Stimulated activated naive CD4-positive, alpha-beta T cell (primary cell): ENCODE measurements at regions not wholly inside any gene's neighbourhood (a gene's known extent, or its start where the extent isn't known, plus 50 kb on each side); places are given as distances from the start of the nearest gene placed in this dataset.
"Not testable (repeated sequence)": the region's sequence is repeated elsewhere in the genome, so short reads cannot be mapped to it uniquely, and the experiment has no call there.

Experiments
- DNase-seq, 6 experiments: peaks; one replicate each; lab custom pipeline; 2025; lab: John Stamatoyannopoulos, UW

DNA sequence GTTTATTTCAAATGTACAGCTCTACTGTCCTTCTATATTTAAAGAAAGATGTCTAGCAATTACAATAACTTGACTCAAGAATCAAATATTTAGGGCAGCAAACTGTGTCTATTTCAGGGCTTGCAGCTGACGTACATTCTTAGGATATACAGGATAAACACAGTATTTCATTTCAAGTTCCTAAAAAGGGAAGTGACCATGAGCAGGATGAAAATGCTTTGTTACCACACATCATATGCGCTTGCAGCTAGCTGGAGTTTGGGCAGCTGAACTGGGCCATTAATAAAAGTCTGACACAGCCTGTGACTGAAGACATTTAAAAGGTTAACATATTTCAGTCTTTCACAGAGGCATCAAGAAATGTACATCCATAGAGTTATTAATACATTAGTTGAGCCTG is 264.6 kb upstream of the TRIB2 start:
- DNase-seq = no peak

DNA sequence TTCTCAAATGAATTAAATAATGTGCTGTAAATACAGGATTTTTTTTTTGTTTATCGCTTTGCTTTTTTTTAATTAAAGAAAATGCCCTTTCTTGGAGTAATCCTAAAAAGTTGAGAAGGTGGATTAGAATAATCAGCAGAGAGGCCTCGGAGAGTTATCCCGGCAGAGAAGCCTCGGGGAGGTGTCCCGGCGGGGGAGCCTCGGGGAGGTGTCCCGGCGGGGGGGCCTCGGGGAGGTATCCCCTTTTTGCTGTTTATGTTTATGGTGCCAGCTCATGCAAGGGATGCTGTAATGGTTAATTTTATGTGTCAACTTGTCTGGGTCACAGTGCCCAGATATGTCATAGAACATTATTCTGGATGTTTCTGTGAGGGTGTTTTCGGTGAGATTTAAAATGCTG is 263.0 kb upstream of the TRIB2 start:
- DNase-seq = no peak

DNA sequence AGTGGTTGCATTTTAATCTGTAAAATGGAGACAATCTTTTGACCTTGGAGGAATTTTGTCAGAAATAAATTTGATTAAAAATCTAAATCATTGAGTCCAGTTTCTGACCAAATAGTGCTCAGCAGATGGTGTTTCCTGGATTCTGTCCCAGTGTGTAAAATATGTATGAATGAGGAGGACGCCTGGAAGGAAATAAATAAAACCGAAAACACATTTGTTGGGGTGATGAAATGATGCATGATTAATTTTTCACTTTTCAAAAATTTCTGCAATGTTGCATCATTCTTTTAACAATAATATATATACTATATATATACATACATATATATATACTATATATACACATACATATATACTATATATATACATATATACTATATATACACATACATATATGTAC is 261.1 kb upstream of the TRIB2 start:
- no peak for DNase-seq

DNA sequence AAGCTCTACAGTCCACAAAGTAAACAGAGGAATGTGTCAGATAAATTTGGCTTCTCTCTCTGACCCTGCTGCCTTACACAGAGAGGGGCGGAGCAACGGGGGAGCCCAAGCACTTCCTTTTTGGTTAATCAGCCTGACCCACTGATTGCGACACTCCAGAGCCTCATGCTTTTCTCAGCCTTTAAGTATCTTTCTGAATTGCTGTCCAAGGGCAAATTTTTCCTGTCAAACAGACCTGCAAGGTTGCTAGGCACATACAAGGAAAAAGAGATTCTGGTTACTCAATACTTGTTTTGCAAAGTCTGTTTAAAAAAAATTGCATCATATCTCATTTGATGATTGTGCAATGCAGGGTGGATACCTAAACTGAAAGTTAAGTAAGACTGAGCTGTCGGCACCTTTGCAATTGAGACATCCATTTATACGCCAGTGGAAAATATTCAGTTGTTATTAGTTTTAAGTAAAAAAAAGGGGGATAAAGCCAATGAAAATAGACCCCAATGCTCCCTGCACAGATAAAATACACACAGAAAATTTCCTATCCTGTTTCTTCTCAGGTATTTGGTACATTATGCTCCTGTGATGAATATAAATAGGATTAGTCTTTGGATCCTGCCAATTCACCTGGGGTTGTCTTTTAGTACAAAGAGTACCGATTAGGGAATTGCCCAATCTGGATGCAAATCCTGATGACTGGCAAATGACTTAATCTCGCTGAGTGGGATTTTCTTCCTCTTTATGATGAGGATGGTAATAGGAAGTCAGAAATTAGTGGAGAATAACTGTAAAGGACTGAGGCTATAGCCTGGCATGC is 260.2 kb upstream of the TRIB2 start:
- DNase-seq = peak in 3 of 6 experiments; percentile 40 to 54 (median 43)

DNA sequence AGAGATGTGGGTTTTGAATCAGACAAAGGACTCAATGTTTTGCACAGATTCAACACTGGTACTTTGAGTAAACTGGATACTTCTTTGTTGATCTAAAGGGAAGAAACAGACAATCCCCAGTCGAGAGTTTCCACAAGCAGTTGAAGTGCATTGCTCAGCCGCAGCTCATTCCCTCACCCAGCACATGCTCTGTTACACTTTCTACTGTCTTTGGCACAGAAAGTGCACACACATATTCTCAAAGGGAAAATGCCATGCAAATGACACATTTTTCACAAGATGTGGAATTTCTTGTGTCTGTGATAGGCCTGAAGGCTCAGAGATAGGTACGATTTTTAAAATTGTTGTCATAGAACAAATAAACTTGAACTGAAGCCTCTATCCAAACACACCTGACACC is 258.9 kb upstream of the TRIB2 start:
- no peak for DNase-seq

DNA sequence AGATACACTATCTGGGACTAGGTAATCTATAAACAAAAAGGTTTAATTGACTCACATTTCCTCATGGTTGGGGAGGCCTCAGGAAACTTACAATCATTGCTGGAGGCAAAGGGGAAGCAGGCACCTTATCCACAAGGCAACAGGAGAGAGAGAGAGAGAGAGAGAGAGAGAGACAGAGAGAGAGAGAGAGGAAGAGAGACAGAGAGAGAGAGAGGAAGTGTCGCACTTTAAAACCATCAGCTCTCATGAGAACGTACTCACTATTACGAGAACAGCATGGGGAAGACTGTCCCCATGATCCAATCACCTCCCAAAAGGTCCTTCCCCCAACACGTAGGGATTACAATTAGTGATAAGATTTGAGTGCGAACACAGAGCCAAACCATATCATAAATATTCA is 253.5 kb upstream of the TRIB2 start:
- no peak for DNase-seq

DNA sequence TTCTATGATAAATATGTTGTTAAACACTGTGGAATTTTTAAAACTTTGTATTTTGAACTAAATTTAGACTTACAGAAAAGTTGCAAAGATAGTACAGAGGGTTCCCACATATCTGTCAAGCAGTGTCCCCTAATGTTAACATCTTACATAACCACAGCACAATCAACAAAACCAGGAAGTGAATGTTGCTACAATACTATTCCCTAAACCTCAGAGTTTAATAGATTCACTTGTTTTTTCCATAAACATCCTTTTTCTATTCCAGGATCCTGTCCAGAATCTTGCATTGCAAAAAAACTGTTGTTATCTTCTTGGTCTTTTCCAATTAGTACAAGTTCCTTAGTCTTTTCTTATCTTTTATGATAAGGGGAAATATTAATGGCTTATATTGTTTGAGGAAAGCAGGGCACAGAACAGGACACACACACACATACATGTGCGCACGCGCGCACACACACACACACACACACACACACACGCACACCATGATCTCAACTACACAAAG is 251.1 kb upstream of the TRIB2 start:
- no peak for DNase-seq

DNA sequence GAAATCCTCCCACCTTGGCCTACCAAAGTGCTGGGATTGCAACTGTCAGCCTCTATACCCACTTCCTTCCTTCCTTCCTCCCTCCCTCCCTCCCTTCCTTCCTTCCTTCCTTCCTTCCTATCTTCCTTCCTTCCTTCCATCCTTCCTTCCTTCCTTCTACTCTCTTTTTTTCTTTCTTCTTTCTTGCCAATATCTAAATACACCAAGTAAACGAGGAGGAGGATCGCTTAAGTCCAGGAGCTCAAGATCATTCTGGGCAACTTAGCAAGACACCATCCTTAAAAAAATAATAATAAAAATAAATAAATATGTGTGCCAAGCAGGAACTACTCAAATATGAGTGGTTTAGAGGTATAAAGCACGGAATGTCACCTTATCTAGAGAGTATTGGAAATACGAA is 249.4 kb upstream of the TRIB2 start:
- no peak for DNase-seq

DNA sequence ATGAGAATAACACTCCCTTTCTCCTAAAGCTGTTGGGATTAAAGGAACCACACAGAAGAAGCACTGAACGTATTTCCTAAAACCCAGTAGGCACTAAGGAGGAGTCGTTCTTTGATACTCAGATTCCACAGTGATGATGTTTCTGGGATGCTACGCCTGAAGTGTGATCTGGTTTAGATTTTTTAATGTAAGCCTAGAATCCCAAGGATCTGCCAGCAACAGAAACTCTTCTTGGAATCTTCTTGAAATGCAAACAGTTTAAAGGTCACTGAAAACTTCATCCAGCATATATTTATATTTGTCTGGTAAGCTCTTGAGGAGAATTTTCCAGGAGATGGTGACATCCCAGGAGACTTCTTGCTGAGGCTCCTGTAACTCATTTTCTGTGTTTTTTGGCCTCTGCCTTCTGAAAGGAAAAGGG is 247.6 kb upstream of the TRIB2 start:
- DNase-seq = no peak

DNA sequence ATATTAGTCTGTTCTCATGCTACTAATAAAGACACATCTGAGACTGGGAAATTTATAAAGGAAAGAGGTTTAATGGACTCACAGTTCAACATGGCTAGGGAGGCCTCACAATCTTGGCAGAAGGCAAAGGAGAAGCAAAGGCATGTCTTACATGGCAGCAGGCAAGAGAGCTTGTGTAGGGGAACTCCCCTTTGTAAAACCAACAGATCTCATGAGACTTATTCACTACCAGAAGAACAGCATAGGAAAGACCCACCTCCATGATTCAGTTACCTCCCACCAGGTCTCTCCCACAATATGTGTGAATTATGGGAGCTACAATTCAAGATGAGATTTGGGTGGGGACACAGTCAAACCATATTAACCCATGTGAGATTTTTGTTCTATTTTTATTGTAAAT is 244.5 kb upstream of the TRIB2 start:
- DNase-seq = not testable (repeated sequence)

DNA sequence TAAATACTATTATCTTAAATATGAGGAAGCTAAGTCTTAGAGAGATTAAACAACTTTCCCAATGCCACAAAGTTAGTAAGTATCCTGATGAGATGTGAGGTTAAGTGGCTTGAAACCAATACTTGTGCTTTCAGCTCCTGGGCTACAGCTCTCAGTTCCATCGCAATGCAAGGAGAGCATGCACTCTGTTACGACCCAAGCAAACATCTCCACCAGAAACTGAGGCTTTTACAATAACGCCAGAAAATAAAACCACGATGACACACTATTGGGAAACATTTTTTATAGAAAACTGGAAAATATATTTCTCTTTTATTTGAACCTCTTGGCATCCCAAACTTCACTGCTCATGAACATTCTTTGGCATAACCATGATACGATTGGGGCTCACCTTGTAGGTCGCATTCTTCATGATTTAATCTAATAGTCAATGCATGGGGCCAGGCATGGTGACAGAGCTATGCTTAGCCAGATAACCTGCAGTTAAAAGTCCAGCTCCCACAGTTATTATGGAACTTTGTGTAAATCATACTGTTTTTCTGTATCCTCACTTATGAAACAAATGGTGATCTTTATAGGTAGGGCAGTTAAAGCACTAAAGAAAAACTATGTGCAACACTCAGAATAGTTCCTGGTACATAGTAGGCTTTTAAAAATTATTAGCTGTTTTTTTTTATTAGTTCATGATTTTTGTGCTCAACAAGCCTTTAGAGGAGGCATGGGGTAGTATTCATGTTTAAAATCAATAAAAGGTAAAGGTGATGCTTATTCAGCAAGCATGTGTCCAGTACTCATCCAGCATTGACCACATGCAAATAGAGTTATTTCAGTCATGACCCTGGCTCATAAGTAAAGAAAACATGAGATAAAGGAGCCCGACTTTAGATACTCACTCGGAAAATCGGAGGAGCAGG is 238.3 kb upstream of the TRIB2 start:
- DNase-seq = no peak

DNA sequence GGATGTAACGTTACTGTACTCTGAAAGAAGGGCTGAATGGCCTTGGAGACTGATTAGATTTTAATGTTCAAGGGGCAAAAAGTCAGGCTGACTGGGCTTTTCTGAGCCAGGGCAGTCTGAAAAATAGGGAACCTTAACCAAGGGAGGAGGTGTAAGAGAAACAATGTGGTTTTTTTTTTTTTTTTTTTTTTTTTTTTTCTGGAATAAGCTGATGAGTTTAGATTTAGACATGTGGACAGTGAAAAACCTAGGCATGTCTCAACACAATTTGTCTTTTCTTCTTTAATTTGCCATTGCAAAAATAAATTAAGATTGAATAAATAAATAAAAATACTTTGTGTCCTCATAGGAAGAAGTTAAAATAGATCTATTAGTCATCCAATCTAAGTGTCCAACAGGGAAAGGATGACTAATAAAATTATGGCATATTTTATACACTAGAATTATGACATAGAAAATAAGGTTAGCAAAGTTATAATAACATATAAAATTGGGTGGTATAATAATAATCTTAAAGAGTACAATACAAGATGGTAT is 237.6 kb upstream of the TRIB2 start:
- DNase-seq = no peak

DNA sequence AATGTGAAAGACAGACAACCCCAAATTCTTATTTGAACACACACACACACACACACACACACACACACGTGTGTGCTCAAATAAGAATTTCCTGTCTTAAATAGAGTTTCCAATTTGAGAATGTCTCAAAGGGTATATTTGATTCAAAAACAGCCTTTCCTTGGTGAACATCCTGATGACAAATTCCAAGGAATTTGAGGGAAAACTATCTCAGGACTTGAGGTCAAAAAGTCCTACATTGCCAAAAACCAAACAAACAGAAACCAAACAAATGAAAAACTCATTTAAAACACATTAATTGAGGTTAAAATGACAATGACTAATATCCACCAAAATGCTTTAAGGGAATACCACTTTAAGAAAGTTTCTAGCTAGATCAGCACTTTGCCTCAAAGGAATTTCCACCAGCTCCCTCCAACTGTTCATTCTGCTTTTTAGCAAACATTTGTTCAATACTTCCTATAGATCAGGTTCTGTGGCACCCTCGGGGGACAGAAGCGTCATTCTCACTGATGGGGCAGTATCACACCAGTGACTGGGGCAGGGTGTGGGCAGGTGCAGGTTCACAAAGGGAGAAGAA is 232.1 kb upstream of the TRIB2 start:
- no peak for DNase-seq

DNA sequence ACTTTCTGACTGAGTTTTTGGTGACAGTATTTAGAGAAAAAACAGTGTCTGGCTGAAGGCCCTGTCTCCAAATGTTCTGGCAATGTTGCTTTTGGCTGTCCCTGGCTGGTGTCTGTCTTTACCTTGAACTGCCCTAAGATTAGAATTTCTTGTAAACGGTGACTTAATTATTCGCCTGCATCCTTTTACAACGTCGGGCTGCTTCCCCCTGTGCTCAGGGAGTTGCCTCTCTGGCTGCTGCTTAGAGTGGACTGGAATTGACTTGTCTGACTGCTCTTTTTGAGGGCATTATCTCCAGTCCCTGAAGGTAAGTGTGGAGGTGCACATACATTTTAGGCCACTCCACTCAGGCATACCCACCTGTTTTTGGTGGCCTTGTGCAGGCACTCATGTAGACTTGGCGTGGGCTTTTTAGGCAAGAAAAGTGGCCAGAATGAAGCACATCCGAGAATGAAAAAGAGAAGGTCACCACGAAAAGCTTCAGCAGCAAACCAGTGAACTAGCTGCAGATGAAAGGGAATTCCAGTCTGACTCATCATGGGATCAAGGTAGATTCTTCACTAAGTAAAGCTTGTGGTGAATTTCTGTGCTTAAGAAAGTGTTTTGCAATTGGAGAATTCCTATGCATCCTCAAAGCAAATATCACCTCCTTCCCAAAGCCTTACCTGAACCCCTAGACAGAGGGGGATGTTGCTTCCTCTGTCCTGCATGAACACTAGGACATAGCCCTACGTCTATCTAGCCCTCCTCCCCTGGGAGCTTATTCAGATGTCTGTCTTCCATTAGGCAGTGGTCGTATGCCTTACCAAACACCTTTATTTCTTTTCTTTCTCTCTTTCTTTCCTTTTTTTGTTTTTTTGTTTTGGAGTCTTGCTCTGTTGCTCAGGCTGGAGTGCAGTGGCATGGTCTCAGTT is 230.3 kb upstream of the TRIB2 start:
- no peak for DNase-seq

DNA sequence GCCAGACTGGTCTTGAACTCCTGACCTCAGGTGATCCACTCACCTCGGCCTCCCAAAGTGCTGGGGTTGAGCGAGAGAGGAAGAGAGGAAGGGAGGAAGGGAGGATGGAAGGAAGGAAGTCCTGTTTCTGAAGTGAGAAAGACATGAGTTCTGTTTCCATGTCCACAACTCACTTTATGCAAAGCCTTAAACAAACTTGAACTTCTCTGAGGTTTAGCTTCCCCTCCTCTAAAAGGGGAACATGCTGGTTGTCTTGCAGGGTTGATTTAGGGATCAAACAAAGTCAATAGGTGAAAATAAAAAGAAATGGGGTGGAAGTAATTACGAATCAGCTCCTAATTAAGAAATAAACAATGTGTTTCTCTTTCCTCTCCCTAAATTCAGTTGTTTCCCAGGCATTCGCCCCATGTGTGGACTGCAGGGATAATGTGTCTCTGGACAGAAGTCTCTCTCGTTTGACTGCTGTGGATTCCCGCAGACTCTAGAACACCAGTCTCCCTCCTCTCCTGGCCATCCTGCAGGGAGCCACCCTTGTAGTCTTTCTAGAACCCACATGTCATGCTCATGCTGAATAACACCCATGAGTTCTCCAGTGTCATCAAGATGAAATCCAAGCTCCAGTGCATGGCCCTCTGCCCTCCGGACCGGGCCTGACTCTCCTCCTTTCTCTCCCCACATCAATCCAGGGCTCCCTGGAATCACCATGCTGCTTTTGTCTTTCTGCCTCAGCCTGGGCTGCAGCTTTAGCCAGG is 229.3 kb upstream of the TRIB2 start:
- DNase-seq = no peak

DNA sequence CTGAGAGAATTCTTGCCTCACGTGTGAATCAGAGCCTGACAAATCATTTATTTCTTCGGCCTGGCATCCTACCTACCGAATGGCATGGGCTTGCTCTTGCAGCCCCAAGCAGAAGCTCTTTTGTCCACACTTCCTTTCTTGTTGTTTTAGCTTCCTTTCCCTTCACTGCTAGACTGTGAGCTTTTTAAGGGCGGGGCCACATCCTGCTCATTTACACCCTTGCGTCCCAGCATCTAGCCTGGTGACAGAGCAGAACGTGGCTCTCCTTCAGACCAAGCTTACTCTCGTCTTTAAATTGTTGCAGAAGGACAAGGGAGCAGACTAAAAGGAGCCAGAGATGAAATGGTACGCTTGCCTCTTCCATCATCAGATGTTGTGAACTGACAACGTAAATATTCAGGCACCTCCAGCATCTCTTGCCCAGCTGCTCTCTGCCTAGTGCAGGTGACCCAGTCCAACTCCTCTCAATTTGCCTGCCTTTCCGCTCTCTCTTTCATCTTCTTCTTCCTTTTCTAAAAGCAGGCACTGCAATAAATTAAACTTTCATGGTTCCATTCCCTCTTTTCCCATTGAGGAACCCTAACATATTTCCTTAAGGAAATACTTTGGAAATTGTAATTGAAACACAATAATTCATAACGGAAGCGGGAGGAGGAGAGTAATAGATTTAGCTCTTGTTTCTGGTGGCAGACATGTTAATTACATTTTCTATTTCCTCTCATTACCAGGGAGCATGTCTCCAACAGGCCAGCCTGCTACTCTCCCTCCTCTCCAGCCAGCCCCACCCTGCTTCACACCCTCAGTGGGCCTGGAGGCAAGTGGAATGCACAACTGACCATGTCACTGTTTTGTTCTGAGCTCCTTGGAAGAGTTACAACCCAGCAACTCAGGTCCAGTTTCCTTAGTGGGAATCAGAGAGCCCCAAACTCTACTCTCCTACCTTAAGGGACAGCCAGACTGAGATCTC is 228.1 kb upstream of the TRIB2 start:
- DNase-seq = peak in 4 of 6 experiments; percentile 19 to 57 (median 47)

DNA sequence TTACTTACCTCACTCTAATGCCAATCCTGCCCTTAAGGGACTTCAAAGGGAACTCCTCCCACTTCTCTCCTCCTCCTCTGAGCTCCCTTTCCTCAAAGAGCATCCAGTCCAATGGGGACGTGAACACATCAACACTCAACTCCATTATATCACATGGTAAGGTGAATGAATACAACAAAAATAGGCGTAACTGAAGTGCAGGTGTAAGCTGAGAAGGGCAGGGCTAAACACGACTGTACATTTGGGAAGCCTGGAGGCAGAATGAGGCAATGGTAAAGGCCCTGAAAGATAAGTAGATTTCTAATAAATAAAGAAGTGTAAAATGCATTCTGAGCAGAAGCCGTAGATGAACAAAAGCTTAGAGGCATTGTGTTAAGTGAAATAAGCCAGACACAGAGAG is 226.1 kb upstream of the TRIB2 start:
- no peak for DNase-seq

DNA sequence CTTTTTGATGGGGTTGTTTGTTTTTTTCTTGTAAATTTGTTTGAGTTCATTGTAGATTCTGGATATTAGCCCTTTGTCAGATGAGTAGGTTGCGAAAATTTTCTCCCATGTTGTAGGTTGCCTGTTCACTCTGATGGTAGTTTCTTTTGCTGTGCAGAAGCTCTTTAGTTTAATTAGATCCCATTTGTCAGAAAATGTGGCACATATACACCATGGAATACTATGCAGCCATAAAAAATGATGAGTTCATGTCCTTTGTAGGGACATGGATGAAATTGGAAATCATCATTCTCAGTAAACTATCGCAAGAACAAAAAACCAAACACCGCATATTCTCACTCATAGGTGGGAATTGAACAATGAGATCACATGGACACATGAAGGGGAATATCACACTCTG is 224.4 kb upstream of the TRIB2 start:
- not testable (repeated sequence) for DNase-seq

DNA sequence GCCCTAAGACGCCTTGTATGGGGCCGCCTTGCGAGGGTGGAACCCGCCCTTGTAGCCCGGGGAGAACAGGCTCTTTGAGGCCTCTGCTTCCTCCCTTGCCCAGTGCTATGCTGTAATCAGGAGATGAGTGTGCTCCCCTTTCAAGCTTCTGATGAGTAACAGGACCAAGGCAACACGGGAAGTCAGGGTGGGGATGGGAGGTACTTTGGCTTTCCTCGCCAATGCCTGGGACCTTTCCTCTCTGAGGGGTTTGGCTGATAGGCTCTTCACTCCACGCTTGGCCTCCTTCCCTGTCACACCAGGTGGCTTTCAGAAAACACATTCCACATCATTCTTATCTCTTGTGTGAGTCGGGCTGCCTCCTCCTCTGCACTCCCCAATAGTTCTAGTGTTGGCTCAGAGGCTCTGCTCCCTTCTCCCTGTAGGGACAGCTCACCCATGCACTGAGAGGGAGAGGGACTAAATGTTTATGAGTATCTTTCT is 223.7 kb upstream of the TRIB2 start:
- DNase-seq = no peak
